Parathyroid adenoma (tissue), 2 donors: ENCODE measurements at regions not wholly inside any gene's neighbourhood (a gene's known extent, or its start where the extent isn't known, plus 50 kb on each side); places are given as distances from the start of the nearest gene placed in this dataset.

Experiments used
- H2AFZ ChIP-seq: fragments of 300-600 bp; sonication (generic); one replicate; pipeline ENCODE4 v1.7.0; 2017; ENCODE audit warnings: antibody characterized with exemption, mild to moderate bottlenecking
- H3K27ac ChIP-seq: fragments of 300-600 bp; sonication (generic); one replicate; pipeline ENCODE4 v1.7.0; 2017
- H3K27me3 ChIP-seq: fragments of 300-600 bp; sonication (generic); one replicate; pipeline ENCODE4 v1.7.0; 2017; ENCODE audit warnings: low read length; ENCODE audit not compliant: control insufficient read depth, insufficient read depth
- H3K36me3 ChIP-seq: fragments of 300-600 bp; sonication (generic); one replicate; pipeline ENCODE4 v1.7.0; 2017; ENCODE audit warnings: low read length; ENCODE audit not compliant: control insufficient read depth, insufficient read depth
- H3K4me1 ChIP-seq: fragments of 300-600 bp; sonication (generic); one replicate; pipeline ENCODE4 v1.7.0; 2017; ENCODE audit warnings: control low read depth
- H3K4me2 ChIP-seq: fragments of 300-600 bp; sonication (generic); one replicate; pipeline ENCODE4 v1.7.0; 2017; ENCODE audit warnings: low read length
- H3K4me3 ChIP-seq: fragments of 300-600 bp; sonication (generic); one replicate; pipeline ENCODE4 v1.7.0; 2017; ENCODE audit warnings: low read depth, low read length
- H3K79me2 ChIP-seq: fragments of 300-600 bp; sonication (generic); one replicate; pipeline ENCODE4 v1.7.0; 2017; ENCODE audit warnings: control low read depth
- H3K9ac ChIP-seq: fragments of 300-600 bp; sonication (generic); one replicate; pipeline ENCODE4 v1.7.0; 2017; ENCODE audit warnings: mild to moderate bottlenecking
- H3K9me3 ChIP-seq: fragments of 300-600 bp; sonication (generic); one replicate; pipeline ENCODE4 v1.7.0; 2017; ENCODE audit warnings: low read length; ENCODE audit not compliant: control insufficient read depth
- TF ChIP-seq, protein P1 (sequence below): fragments of 300-600 bp; sonication (generic); IDR thresholded peaks from one replicate; pipeline ENCODE4 v1.7.0; 2017; ENCODE audit warnings: antibody characterized with exemption, mild to moderate bottlenecking
- donor health status: primary hyperparathyroidism.

DNA sequence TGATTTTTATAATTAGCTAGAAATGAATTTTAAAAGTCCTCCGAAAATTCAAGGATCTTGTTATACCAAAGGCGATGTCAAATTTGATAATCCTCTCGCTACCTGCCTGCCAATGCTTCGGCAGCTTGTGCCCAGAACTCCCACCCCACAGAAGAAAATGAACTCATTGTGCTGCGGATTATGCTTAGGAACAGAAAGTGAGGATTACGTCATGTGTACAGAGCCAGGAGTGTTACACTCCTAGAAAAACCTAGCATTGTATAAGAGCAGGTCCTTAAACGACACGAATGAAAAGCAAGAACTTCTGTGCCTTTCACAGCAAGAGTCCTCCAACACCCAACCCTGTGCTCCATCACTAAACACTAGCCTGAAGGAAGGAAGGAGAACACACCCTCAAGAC is 168.3 kb downstream of the RNF152 start:
- H3K4me2 ChIP-seq = no peak overlapping the region
- no peak overlapping the region for H3K9ac ChIP-seq
- TF ChIP-seq, protein P1, sequence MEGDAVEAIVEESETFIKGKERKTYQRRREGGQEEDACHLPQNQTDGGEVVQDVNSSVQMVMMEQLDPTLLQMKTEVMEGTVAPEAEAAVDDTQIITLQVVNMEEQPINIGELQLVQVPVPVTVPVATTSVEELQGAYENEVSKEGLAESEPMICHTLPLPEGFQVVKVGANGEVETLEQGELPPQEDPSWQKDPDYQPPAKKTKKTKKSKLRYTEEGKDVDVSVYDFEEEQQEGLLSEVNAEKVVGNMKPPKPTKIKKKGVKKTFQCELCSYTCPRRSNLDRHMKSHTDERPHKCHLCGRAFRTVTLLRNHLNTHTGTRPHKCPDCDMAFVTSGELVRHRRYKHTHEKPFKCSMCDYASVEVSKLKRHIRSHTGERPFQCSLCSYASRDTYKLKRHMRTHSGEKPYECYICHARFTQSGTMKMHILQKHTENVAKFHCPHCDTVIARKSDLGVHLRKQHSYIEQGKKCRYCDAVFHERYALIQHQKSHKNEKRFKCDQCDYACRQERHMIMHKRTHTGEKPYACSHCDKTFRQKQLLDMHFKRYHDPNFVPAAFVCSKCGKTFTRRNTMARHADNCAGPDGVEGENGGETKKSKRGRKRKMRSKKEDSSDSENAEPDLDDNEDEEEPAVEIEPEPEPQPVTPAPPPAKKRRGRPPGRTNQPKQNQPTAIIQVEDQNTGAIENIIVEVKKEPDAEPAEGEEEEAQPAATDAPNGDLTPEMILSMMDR = no peak
- no peaks in the 10 kb centered on the region for H3K4me1 ChIP-seq
- no peak overlapping the region for H2AFZ ChIP-seq
- H3K79me2 ChIP-seq = no peaks in the 10 kb centered on the region
- no peak overlapping the region for H3K27ac ChIP-seq
- no peak overlapping the region for H3K4me3 ChIP-seq
- no peaks in the 10 kb centered on the region for H3K36me3 ChIP-seq
- no peaks in the 10 kb centered on the region for H3K27me3 ChIP-seq
- no peaks in the 10 kb centered on the region for H3K9me3 ChIP-seq

DNA sequence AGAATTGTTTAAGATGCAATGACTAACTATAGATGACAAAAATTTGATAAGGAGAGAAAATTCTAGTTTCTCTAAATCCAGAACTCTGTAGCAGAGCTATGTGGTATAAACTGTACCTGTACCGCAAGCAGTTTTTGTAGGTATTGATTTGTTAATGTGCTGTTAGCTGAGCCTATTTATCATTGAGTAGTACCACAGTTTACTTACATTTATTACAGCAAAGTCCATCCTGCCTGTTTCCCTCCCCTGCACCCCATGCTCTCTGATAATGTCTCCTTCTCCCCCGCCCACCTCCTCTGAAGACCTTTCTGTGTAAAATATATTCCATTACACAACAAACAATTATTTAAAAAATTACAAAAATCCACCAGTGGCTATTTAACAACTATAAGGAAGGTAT is 170.6 kb downstream of the RNF152 start:
- Histone ChIP-seq H2AFZ (no peak overlapping the region), H3K9me3 (no peaks in the 10 kb centered on the region), H3K4me2 (no peak overlapping the region), H3K79me2 (no peaks in the 10 kb centered on the region), H3K27me3 (no peaks in the 10 kb centered on the region), H3K27ac (no peak overlapping the region), H3K4me1 (no peaks in the 10 kb centered on the region), H3K9ac (no peak overlapping the region), H3K4me3 (no peak overlapping the region), H3K36me3 (no peaks in the 10 kb centered on the region)
- TF ChIP-seq, protein P1 = no peak

DNA sequence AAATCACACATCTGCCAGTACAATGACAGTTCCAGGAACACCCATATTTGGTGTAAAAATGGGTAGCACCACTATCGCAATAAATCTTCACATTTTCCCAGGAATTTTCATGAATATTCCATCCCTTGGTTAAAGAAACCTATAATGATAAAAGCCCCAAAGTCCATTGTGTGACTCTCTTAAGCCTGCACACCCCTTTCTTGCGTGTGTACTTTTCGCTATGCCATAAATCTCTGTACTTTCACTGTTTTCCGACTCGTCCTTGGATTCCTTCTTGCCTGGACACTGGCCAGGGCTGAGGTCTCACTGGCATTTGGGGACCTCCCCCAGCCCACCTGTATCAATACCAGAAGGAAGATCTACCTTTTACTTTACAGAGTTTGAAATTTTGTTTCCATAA is 172.3 kb downstream of the RNF152 start:
- Histone ChIP-seq H3K9me3 (no peaks in the 10 kb centered on the region), H3K9ac (no peak overlapping the region), H3K4me1 (no peaks in the 10 kb centered on the region), H3K4me3 (no peak overlapping the region), H3K27me3 (no peaks in the 10 kb centered on the region), H3K4me2 (no peak overlapping the region), H3K36me3 (no peaks in the 10 kb centered on the region), H3K27ac (no peak overlapping the region), H2AFZ (no peak overlapping the region), H3K79me2 (no peaks in the 10 kb centered on the region)
- TF ChIP-seq, protein P1 = no peak

DNA sequence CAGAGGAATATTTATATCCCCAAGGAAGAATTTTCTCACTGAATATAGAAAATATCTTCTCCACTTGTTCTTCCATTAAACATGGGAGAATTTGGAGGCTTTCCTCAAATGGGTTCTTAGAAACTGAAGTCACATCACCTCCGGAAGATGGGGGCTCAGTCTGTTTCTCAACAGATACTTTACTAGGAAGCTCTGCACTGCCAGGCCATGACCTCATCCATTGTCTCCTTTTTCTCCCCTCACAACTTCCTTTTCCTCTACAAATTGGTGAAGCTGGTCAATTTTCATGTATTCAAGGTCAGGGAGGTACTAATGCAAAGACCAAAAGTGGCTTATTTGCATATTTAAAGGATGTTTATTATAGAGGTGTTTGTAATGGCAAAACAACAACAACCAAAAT is 173.1 kb downstream of the RNF152 start:
- H3K36me3 ChIP-seq = no peaks in the 10 kb centered on the region
- no peak overlapping the region for H3K4me3 ChIP-seq
- no peaks in the 10 kb centered on the region for H3K79me2 ChIP-seq
- H3K9me3 ChIP-seq = no peaks in the 10 kb centered on the region
- no peak overlapping the region for H3K27ac ChIP-seq
- TF ChIP-seq, protein P1 = no peak
- H3K9ac ChIP-seq = no peak overlapping the region
- H3K4me1 ChIP-seq = no peaks in the 10 kb centered on the region
- H2AFZ ChIP-seq = no peak overlapping the region
- no peaks in the 10 kb centered on the region for H3K27me3 ChIP-seq
- no peak overlapping the region for H3K4me2 ChIP-seq

DNA sequence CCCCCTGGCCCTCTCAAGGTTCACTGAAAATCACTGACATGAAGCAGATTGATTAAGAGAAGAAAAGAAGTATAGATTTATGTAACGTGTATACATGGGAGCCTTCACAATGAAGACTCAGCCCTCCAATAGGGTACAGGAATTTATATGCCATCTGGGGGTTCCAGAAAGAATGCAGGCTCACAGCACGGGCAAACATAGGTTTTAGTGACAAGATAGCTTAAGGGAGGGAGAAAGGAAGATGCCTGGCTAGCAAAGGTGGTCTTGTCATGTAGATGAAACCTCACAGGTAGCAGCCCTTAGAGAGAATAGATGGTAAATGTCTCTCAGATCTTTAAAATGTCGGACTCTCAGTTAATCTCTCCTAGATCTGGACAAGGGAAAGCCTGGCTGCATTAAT is 173.9 kb downstream of the RNF152 start:
- Histone ChIP-seq H3K27ac (no peak overlapping the region), H3K4me1 (no peaks in the 10 kb centered on the region), H3K36me3 (no peaks in the 10 kb centered on the region), H3K79me2 (no peaks in the 10 kb centered on the region), H3K27me3 (no peaks in the 10 kb centered on the region), H3K4me2 (no peak overlapping the region), H3K9ac (no peak overlapping the region), H3K4me3 (no peak overlapping the region), H3K9me3 (no peaks in the 10 kb centered on the region), H2AFZ (no peak overlapping the region)
- TF ChIP-seq, protein P1 = no peak
